Fibroblast of upper back skin (primary cell): ENCODE measurements at regions not wholly inside any gene's neighbourhood (a gene's known extent, or its start where the extent isn't known, plus 50 kb on each side); places are given as distances from the start of the nearest gene placed in this dataset.

Experiments
- DNase-seq: peaks from one replicate; pipeline ENCODE4 v3.0.0-alpha.2; 2013

GRCh38 chr3:117629505-117629904 lies 919.9 kb downstream of the TUSC7 start:
- no peak for DNase-seq

- DNase-seq = no peak
Measured at GRCh38 chr3:117630469-117630868, 920.9 kb downstream of the TUSC7 start.

GRCh38 chr3:117630885-117631284 lies 921.3 kb downstream of the TUSC7 start:
- DNase-seq = peak; percentile 46

GRCh38 chr3:117631781-117632180 lies 922.2 kb downstream of the TUSC7 start:
- DNase-seq = no peak

- no peak for DNase-seq
Measured at GRCh38 chr3:117632191-117632590, 922.6 kb downstream of the TUSC7 start.

GRCh38 chr3:117633207-117633606 lies 923.6 kb downstream of the TUSC7 start:
- no peak for DNase-seq

GRCh38 chr3:117637666-117638065 lies 928.1 kb downstream of the TUSC7 start:
- DNase-seq = no peak

- DNase-seq = no peak
Measured at GRCh38 chr3:117644203-117644602, 934.6 kb downstream of the TUSC7 start.

- no peak for DNase-seq
Measured at GRCh38 chr3:117645561-117646242, 936.1 kb downstream of the TUSC7 start.

- no peak for DNase-seq
Measured at GRCh38 chr3:117647435-117647834, 937.9 kb downstream of the TUSC7 start.

- no peak for DNase-seq
Measured at GRCh38 chr3:117651246-117651645, 941.7 kb downstream of the TUSC7 start.

- peak; percentile 17 for DNase-seq
Measured at GRCh38 chr3:117656391-117656790, 946.8 kb downstream of the TUSC7 start.

- DNase-seq = no peak
Measured at GRCh38 chr3:117657278-117657677, 947.7 kb downstream of the TUSC7 start.

GRCh38 chr3:117660941-117661817 lies 951.6 kb downstream of the TUSC7 start:
- peak; percentile 92 for DNase-seq

- no peak for DNase-seq
Measured at GRCh38 chr3:117661818-117662095, 952.2 kb downstream of the TUSC7 start.

GRCh38 chr3:117665296-117665695 lies 955.7 kb downstream of the TUSC7 start:
- DNase-seq = no peak

GRCh38 chr3:117666325-117666724 lies 956.7 kb downstream of the TUSC7 start:
- no peak for DNase-seq

- no peak for DNase-seq
Measured at GRCh38 chr3:117666812-117667211, 957.2 kb downstream of the TUSC7 start.

GRCh38 chr3:117669774-117670173 lies 960.2 kb downstream of the TUSC7 start:
- DNase-seq = no peak

- peak; percentile 37 for DNase-seq
Measured at GRCh38 chr3:117671722-117672318, 962.2 kb downstream of the TUSC7 start.

GRCh38 chr3:117674321-117674720 lies 964.7 kb downstream of the TUSC7 start:
- no peak for DNase-seq

- DNase-seq = peak; percentile 90
Measured at GRCh38 chr3:117681619-117682018, 972.0 kb downstream of the TUSC7 start.

- DNase-seq = no peak
Measured at GRCh38 chr3:117687096-117687495, 977.5 kb downstream of the TUSC7 start.

GRCh38 chr3:117688583-117688982 lies 979.0 kb downstream of the TUSC7 start:
- no peak for DNase-seq
